HG02759 (cell line): ENCODE measurements at regions not wholly inside any gene's neighbourhood (a gene's known extent, or its start where the extent isn't known, plus 50 kb on each side); places are given as distances from the start of the nearest gene placed in this dataset.

Experiments
- ATAC-seq: cut with Tn5 transposase; IDR thresholded peaks from one replicate; pipeline ENCODE4 v1.9.1; 2021; ENCODE audit warnings: mild to moderate bottlenecking, moderate library complexity; ENCODE audit not compliant: unreplicated experiment

DNA sequence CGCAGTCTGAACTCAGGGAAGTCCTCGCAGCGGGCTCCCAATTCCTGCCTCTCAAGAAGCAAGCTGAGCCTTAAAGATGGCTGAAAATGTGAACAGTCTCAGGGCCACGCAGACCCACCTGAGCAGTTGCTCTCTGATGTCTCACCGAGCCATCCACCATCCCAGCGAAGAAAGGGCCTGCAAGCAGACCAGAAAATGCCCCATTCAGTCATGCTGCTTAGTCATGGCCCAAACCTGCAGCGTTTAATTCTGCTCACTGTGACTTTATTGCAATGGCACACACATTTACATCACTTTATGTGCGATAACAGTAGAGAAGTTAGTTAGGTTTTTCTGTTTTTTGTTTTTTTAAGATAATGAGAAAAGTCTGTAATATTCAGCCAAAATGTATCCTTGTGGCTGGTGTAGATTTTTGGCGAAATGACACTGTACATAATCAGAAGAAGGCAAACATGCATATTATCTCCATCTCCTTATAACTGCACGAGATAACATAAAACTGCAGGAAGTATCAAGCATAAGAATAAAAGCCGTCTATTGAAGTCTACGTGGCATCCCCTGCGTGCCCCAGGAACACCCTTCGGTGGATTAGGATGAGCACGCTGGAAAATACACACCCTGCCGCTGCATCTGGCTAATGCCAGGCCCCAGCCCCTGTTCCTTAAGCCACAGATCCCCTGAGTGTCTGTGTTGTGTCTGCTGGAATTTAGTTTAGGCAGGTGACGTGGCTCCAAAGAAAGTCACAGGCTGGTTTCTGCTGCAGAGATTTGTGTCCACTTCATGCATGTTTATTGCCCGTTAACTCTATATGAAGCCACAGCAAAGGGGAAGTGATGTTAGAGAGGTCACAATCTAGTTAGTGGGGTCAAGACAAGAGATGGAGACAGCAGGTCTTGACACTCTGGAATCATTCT is 119.8 kb upstream of the IRF2BP2 start:
- ATAC-seq, result no peak

DNA sequence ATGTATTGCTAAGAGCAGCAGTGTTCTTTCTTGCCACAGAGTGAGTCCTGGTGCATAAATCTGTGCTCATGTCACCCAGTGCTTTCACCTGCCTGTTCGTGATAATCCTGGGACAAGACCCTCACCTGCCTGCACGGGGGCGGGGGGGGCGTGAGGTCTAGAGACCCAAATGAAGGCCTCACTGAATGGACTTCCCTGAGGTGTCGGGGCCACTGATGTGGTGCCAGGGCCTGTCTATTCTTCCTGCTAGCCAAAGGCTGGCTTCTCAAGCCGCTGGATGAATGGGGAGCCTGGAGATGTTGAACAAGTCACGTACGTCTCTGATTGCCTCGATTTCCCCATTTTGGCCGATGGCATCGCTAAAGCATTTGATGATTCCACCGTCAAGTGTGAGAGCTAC is 118.8 kb upstream of the IRF2BP2 start:
- no peak for ATAC-seq

DNA sequence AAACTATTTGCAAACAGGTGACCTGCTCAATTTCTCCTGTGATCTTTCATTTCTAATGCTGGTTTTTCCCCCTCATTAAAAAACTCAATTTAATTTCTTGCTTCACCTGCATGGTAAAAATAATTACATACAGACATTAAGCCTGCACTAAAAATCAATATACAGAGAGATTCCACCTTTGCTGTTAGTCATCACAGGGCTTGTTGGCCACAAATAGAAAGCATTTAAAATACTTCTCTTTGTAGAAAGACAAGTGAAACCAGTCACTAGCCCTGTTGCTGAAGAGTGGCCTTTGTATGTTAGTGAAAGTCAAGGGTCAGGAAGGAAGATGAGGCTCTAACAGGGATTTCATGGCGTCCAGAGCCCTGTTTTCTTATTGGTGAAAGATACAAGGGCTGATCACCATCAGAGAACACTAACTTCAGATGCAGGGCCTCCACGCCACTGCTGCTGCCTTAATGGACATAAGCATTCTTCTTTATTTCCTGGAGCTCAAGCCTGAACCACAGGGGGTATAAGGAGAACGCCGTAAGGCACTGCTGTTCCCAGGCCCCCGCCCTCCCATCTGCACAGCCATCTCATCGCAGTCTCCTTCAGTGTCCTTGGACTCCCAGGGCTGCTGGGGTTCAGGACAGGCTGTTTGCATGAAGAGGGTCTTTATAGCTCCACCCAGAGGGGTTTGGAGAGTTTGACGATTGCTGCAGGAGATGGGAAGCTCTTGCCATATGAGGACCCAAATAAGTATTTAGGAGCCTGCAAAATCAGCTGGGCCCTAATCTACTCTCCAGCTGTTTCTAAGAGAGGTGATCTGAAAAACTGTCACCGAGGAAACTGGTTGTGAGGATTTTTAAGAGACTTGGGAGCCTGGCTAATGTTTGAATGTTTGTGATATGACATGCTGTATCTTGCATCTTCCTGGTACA is 117.3 kb upstream of the IRF2BP2 start:
- no peak for ATAC-seq

DNA sequence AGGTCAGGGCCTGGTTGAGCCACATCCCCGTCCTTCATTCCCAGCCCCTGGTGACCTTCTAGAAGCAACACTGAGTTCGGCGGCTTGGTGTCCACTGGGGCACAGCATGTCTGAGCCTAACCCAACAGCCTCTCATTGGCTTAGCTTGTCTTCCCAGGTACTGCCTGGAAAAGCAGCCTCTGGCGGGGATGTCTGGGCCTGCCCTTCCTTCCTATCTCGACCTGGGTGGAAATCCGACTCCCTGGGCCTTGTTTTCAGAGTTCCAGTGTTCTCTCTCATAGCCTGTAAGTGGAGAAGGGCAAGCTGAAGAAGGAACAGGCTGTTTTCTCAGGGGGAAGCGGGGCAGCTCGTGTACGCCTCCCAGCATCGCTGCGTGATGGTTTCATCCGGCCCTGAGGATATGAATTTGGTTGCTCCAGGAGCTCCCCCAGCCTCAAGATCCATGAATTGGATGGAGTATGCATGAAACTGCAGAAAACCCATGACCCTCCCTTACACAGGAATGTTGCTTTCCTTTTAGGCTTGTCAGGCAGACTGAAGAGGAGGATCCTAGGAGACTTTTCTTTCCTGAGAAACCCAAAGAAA is 116.5 kb upstream of the IRF2BP2 start:
- no peak for ATAC-seq

DNA sequence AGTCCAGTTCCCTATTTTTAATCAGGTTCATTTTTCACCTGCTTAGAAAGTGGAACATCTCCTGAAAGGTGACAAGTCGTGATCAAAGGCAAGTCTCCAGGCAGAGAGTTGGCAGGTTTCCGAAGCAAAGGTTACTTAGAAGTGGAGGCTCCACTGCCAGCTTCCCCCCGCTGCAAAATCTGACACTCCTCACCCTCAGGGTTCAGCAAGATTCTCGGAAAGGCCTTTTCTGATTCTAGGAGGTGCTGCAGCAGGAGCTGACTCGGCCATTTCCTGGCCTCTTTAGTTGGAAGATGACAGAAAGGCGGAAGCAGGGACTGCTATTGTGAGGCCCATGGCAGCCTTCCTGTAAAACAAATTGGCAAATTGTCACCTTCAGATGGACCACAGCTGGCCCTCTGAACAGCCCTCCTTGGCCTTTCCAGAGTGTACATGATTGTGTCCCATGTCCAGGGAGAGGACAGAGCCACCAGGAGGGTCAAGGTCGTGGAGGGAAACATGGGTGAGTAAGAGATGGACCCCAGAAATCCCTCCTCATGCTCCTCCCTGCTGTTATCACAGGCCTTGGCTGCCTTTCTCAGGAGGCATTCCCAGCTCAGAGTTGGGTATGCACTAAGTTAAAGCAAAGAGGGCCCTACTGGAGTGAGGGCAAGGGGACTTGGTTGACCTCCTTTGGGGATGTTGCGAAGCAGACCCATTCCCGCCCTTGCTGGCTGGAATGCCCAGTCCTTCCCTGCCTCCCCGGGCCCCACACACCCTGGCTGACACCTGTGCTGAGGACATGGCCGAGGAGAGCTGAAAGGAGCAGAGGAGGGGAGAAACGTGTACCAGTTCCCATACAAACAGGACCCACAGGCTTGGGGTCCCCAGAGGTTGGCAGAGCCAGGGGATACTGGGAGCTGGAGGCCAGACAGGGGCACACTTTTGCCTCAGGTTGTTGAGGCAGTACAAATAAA is 115.5 kb upstream of the IRF2BP2 start:
- ATAC-seq, result no peak

DNA sequence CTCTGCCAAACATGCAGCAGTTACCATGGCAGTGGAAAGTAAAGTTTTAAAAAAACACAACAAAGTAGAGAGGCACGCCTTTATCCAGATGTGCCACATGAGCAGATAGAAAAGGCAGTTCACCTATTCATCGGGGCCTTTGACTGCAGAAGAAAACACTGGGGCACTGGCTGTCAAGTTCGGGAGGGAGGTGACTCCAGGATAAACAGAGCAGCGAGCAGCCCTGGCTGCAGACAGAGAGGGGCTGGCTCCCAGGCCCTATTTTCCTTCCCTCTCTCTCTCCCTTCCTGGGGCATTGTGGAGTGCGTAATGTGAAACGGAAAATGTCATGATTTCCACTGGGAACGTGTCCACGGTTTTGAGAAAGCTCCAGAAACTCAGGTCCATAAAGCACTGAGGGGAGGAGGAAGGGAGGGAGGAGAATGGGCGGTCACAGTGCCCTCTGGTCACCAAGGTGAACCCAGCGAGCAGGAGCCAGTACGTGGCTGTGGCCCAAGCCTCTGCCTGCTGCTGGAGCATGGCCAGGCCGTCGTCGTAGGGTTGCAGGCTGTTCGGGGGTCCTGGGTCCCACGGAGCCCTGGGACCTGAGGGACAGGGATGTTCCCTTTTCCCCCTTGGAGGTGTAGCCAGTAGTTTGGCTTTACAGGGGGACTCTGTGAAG is 114.7 kb upstream of the IRF2BP2 start:
- ATAC-seq, result peak; percentile 18

DNA sequence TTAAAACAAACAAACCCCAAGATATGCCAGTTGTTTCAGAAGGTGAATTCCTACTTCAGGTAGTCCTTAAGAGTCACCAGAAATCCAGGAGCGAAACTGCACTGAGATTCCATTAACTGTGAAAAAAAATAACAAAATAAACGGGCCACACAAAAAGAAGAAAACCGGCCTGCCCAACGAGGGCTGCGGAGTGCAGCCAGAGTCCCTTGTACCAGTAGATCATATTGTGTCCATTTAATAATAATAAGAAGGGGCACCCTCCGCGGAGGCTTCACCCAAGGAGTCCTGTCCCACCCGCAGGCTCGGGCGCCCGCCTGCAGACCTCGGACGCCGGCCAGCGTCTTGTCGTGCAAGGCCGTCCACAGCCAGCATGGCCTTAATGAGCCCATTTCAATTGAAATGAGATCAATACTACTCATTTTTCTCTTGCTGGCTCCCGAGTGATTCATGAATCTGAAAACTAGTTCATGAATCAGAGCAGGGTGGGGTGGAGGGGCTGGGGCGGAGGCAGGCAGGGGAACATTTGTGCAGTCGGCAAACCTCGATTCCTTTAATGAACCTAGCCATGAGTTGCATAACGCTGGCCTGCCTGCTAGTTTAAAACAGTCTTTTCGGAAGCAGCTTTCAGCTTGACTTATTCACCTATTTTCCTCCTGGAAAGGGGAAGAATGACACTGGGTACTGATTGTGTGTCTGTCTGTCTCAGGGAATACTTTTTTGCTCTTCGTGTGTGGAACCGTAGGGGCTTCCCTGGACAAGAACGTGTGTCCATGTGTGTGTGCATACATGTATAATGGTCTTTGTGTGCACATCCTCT is 113.1 kb upstream of the IRF2BP2 start:
- no peak for ATAC-seq

DNA sequence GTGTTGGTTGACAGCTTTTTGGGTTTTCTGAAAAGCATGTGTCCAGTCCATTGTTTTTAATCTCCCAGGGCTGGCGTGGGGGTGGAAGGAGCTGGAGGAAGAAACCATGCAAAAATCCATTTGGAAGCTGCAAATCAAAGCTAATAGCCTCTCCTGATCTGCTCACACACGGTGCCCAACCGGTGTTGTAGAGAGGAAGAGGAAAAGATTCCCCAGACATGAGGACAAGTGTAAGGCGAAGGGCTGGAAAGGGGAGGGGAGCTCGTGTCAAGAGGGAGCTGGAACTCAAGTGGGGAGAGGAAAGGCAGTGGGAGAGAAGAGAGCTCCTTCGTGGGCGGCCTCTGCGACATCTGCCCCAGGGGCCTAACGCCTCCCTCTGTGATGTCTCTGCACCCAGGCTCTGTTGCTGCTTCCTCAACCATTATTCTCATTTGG is 112.3 kb upstream of the IRF2BP2 start:
- no peak for ATAC-seq

DNA sequence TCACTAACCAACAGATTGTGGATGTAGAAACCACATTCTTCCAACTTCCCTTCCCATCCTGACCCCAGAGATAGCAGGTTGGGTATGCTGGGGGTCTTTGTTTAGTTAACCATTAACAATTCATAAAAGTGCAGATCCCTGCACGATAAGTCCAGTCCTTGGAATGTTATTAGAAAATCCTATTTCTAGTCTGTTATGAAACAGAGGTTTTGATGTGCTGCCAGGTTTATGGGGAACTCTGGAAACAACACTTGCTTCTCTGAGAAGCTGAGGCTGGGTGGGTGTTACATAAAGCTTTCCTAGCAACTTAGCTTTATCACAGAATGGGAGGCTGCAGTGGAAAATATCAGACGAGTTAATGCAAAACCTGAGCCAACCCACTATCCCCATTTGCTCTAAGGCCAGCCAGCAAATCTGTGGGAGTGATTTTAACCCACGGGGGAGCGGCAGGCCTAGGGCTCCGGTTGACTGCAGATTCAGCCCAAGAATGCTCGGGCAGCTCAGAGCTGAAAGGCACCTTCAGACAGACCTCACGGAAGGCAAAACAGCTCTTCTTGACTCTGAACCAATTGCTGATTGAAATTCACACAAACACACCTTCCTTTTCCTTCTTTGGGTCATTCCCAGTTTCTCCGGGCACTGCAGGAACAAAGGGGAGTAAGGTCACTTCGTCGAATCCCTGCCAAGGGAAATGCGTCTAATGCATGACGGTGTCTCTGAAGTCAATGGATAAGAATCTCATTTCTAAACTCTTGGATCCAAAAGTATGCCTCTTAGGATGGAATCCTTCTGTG is 111.7 kb upstream of the IRF2BP2 start:
- no peak for ATAC-seq

DNA sequence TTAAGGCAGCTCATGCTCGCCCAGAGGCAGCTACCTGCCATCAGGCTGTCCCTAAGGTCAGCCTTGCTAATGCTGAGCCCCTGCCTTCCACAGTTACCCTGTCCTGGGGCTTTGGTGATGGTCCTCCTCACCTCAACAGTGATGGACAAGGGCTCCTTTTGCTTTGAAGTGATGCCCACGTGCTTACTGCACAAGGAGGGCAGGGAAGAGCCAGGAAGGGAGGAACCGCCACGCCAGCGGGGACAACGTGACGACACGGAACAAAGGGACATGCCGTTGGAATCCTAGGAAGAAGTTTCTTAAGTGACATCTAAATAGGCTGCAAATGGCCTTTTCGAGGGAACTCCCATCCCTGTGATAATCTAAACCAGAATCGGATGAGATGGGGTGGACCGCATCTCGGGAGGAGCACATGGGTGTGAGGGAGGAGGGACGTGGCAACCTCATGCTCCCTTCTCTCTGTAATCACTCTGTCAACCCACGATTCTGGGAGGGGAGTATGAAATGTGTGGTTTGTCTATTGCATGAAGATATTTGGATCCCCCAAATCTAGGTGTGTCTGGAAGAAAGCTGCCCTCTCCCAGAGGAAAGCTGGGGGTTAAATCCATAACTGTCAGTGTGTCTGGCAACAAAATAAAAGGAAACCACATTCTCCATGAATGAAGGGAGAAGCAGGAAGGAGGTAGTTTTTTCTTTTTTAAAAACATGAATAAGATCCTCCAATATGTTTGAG is 110.9 kb upstream of the IRF2BP2 start:
- ATAC-seq, result no peak

DNA sequence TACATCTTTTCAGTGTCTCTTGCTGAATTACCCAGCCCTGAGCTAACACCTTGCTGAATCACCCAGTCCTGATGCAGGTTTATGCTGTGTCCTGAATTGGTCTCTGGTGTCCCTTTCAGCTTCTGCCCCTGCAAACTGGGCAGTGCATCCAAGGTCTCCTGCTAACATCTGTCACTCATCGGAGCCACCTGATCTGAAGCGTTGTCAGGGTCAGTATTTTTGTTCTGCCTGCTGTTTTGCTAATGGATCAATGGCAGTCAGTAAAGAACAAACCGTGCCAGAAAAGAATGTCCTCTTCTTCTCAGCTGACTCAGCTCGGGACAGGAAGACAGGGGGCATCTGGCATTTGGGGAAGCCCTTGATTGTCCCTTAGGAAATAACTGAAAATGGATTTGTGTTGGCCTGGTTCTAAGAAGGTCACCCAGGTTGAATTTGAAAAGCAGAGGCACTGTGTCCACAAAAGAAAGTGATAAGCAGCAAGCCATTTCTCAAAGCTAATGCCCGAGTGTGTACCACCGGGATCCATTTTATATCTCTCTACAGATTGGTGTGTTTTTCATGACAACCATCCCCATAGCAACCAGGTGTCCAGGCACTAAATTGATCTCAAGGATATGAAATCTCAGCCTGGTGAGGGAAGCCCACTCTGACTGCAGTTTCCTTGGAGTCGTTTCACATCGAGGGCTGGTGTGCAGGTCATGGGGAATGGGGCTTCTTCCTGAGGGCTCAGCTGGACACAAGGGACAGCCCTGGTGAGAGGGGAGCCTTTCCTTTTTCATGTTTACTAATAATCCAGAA is 109.7 kb upstream of the IRF2BP2 start:
- ATAC-seq, result no peak

DNA sequence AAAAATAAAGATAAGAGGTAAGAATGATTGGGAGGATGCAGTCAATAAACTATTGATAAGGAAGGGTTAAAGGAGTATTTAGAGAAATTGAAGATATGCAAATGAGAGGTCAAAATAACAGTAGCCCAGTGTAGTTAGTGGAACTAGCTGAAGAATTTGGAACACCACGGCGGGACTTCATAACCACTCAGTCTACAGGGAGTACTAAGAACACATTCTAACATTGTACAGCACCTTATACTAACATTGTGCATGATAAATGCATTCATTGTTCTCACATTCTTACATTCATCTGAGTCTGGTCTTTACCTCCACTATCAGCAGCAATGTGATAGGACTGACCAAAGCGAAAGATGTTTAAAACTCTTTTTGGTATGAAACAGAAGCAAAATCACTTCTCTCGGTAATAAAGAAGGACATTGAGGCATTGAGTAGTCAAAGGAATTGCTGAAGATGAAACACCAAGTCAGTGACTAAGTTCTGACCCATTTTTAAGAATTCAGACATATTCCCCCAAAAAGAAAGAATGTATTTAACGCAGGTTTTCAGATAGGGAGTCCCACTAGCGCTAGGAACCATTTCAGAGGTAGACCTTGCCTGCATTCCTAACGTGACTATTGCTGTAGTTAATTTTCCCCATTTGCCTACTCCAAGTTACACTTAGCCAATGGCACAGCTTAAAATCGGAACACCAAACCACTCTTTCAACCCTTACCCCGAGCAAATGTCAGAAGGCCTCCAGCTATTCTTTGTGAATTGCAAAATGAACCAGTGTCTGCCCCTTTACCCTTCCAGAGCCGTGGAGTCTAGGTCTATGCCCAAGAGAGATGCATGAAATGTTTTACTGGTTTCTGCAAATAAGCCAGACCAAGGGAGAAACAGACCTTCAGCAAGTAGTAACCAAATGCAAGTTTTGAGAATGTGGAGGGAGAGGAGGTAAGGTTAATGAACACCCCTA is 108.8 kb upstream of the IRF2BP2 start:
- no peak for ATAC-seq

DNA sequence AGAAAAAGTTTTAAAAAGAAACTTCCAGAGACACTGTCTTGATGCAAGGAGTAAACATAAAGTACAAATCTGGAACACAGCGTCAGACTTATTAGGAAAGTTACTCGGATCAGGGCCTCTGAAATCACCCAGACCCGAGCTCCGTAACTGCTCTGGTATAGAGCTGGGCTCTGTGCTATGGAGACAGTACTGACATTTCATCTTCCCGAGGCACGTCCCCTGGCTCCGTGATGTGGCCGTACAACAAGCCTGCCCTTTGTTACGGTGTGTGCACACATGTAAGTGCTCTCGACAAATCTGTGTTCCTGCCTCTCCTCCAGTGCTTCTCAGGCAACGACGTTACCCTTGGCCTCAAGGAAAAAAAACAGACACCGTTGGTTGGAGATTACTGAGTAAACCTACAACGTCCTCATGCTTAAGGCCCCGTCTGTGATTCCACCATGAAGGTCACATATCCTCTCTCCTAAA is 107.0 kb upstream of the IRF2BP2 start:
- no peak for ATAC-seq

DNA sequence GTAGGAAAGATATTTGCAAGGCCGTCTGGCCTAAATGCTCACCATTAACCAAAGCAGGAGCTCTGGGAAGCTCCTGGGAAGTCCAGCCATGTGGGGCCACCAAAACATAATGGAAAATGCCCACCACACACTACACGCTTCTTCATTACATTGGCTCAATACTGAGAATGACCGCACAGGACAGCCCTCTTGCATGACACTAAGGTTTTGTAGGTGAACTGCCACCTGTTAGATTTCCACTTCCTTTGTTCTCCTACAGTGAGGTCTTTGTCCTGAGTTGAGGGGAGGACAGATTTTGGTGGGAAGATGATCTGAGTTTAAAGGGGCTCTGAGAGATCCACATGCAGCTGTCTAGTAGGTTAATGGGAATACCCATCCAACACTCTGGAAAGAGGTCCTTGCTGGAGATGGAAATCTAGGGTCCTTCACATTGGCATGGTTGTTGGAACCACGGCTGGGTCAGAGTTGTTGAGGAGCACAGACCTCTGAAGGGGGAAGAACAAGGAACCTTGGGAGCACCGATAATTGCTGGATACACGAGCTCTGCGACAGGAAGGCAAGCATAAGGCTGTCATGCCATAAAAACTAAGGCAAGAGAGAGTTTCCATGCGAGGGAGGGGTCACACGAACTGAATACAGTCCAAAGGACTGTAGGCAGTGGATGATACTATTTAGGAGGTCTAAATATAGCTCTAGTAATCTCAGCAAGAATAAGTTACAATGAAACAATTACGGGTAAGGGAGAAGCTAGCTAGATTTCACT is 105.5 kb upstream of the IRF2BP2 start:
- ATAC-seq, result no peak

DNA sequence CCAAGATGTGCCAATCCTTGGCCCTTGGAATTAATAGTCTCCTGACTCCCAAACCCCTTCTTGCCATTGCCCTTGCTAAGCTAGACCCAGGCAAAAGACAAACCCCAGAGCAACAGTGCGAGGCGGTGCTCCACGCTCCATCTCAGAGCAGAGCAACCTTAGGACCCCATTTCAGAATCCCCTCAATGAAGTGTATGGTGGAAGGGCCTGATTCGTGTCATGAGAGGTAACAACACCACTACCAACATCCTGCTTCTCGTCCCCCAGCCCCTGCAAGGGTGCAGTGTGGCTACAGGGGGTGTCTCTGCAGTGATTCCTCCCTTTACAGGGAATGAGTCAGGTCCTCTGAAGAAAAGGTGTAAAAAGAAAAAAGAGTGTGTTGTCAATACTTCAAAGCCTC is 103.9 kb upstream of the IRF2BP2 start:
- ATAC-seq, result no peak
